H7 (cell line): ENCODE measurements at regions not wholly inside any gene's neighbourhood (a gene's known extent, or its start where the extent isn't known, plus 50 kb on each side); places are given as distances from the start of the nearest gene placed in this dataset.

Source experiments
- DNase-seq: peaks from one replicate; pipeline ENCODE4 v3.0.0; 2012
- H3K27me3 ChIP-seq: 2 replicates; pipeline ENCODE4 v1.6.0; 2011; ENCODE audit warnings: mild to moderate bottlenecking, low read length; ENCODE audit not compliant: control insufficient read depth, insufficient read depth
- H3K36me3 ChIP-seq: replicated peaks from 2 replicates; pipeline ENCODE4 v1.5.1; 2011; ENCODE audit warnings: low read length; ENCODE audit not compliant: control insufficient read depth, insufficient read depth
- H3K4me3 ChIP-seq: 2 replicates; pipeline ENCODE4 v1.5.1; 2011; ENCODE audit warnings: low read depth, mild to moderate bottlenecking, control low read depth, low read length, moderate library complexity; ENCODE audit not compliant: insufficient read depth

GRCh38 chr13:104766319-104766718, 1700.1 kb upstream of the SLC10A2 start:
- DNase-seq: no peak
- Histone ChIP-seq H3K27me3 (no peaks in the 10 kb centered on the region), H3K36me3 (no peaks in the 10 kb centered on the region), H3K4me3 (no peak overlapping the region)

GRCh38 chr13:104764600-104764999, 1698.4 kb upstream of the SLC10A2 start:
- H3K27me3 ChIP-seq: no peaks in the 10 kb centered on the region
- no peak for DNase-seq
- no peak overlapping the region for H3K4me3 ChIP-seq
- H3K36me3 ChIP-seq: no peaks in the 10 kb centered on the region

- Histone ChIP-seq H3K4me3 (no peak overlapping the region), H3K27me3 (no peaks in the 10 kb centered on the region), H3K36me3 (no peaks in the 10 kb centered on the region)
- DNase-seq: no peak
These were observed 1692.9 kb upstream of the SLC10A2 start for GRCh38 chr13:104759069-104759468.

GRCh38 chr13:104757712-104758111, 1691.5 kb upstream of the SLC10A2 start:
- Histone ChIP-seq H3K27me3 (no peaks in the 10 kb centered on the region), H3K36me3 (no peaks in the 10 kb centered on the region), H3K4me3 (no peak overlapping the region)
- no peak for DNase-seq

GRCh38 chr13:104750377-104750776, 1684.2 kb upstream of the SLC10A2 start:
- no peak for DNase-seq
- no peaks in the 10 kb centered on the region for H3K36me3 ChIP-seq
- no peak overlapping the region for H3K4me3 ChIP-seq
- no peaks in the 10 kb centered on the region for H3K27me3 ChIP-seq

- no peak overlapping the region for H3K4me3 ChIP-seq
- H3K36me3 ChIP-seq: no peaks in the 10 kb centered on the region
- H3K27me3 ChIP-seq: no peaks in the 10 kb centered on the region
- no peak for DNase-seq
These were observed 1674.5 kb upstream of the SLC10A2 start for GRCh38 chr13:104740641-104741222.

GRCh38 chr13:104737713-104738112, 1671.5 kb upstream of the SLC10A2 start:
- Histone ChIP-seq H3K27me3 (no peaks in the 10 kb centered on the region), H3K36me3 (no peaks in the 10 kb centered on the region), H3K4me3 (no peak overlapping the region)
- DNase-seq: no peak

- H3K27me3 ChIP-seq: no peaks in the 10 kb centered on the region
- DNase-seq: no peak
- no peaks in the 10 kb centered on the region for H3K36me3 ChIP-seq
- no peak overlapping the region for H3K4me3 ChIP-seq
These were observed 1667.2 kb upstream of the SLC10A2 start for GRCh38 chr13:104733427-104733826.

- H3K4me3 ChIP-seq: no peak overlapping the region
- no peak for DNase-seq
- H3K27me3 ChIP-seq: no peaks in the 10 kb centered on the region
- H3K36me3 ChIP-seq: no peaks in the 10 kb centered on the region
These were observed 1648.9 kb upstream of the SLC10A2 start for GRCh38 chr13:104715111-104715510.

GRCh38 chr13:104705031-104705750, 1639.0 kb upstream of the SLC10A2 start:
- no peaks in the 10 kb centered on the region for H3K27me3 ChIP-seq
- no peaks in the 10 kb centered on the region for H3K36me3 ChIP-seq
- DNase-seq: no peak
- H3K4me3 ChIP-seq: no peak overlapping the region

- H3K36me3 ChIP-seq: no peaks in the 10 kb centered on the region
- no peak for DNase-seq
- no peak overlapping the region for H3K4me3 ChIP-seq
- H3K27me3 ChIP-seq: no peaks in the 10 kb centered on the region
These were observed 1635.4 kb upstream of the SLC10A2 start for GRCh38 chr13:104701591-104701990.

GRCh38 chr13:104694397-104694796, 1628.2 kb upstream of the SLC10A2 start:
- Histone ChIP-seq H3K27me3 (no peaks in the 10 kb centered on the region), H3K36me3 (no peaks in the 10 kb centered on the region), H3K4me3 (no peak overlapping the region)
- no peak for DNase-seq

- H3K36me3 ChIP-seq: no peaks in the 10 kb centered on the region
- no peaks in the 10 kb centered on the region for H3K27me3 ChIP-seq
- DNase-seq: no peak
- no peak overlapping the region for H3K4me3 ChIP-seq
These were observed 1626.9 kb upstream of the SLC10A2 start for GRCh38 chr13:104693126-104693525.

GRCh38 chr13:104691767-104692467, 1625.7 kb upstream of the SLC10A2 start:
- DNase-seq: no peak
- Histone ChIP-seq H3K36me3 (no peaks in the 10 kb centered on the region), H3K27me3 (no peaks in the 10 kb centered on the region), H3K4me3 (no peak overlapping the region)

- H3K27me3 ChIP-seq: no peaks in the 10 kb centered on the region
- H3K36me3 ChIP-seq: no peaks in the 10 kb centered on the region
- DNase-seq: no peak
- H3K4me3 ChIP-seq: no peak overlapping the region
These were observed 1620.3 kb upstream of the SLC10A2 start for GRCh38 chr13:104686484-104686883.
